HCT116 (cell line): ENCODE measurements at regions not wholly inside any gene's neighbourhood (a gene's known extent, or its start where the extent isn't known, plus 50 kb on each side); places are given as distances from the start of the nearest gene placed in this dataset.

Experiments used
- CBX3 ChIP-seq: IDR thresholded peaks from 2 replicates; pipeline ENCODE4 v1.6.1; 2012; ENCODE audit warnings: low read depth
- CEBPB ChIP-seq: IDR thresholded peaks from 2 replicates; pipeline ENCODE4 v1.6.1; 2012; ENCODE audit warnings: low read depth
- EZH2phosphoT487 ChIP-seq: fragments of 200-600 bp; IDR thresholded peaks from 2 replicates; pipeline ENCODE4 v1.6.1; 2018; ENCODE audit warnings: antibody characterized with exemption, borderline replicate concordance
- MAX ChIP-seq: IDR thresholded peaks from 2 replicates; pipeline ENCODE4 v1.6.1; 2012
- POLR2A ChIP-seq: IDR thresholded peaks from 2 replicates; pipeline ENCODE4 v1.7.0; 2011; ENCODE audit warnings: borderline replicate concordance; ENCODE audit not compliant: insufficient read depth, insufficient read length; ENCODE audit errors: extremely low read depth
- REST ChIP-seq: IDR thresholded peaks from 2 replicates; pipeline ENCODE4 v1.6.1; 2012; ENCODE audit warnings: low read depth
- SP1 ChIP-seq: IDR thresholded peaks from 2 replicates; pipeline ENCODE4 v1.6.1; 2012; ENCODE audit warnings: low read depth
- YY1 ChIP-seq: IDR thresholded peaks from 2 replicates; pipeline ENCODE4 v1.6.1; 2011; ENCODE audit warnings: low read length, low read depth, moderate library complexity, mild to moderate bottlenecking; ENCODE audit not compliant: insufficient replicate concordance; ENCODE audit errors: extremely low read depth
- ZFX ChIP-seq: fragments of 450-650 bp; IDR thresholded peaks from 2 replicates; pipeline ENCODE4 v1.6.1; 2017
- TF ChIP-seq, protein P1 (sequence below), 3 experiments: fragments of 200-600 bp in 1 of 3; sonication (generic) in 1 of 3; IDR thresholded peaks in 2 of 3; conservative IDR thresholded peaks in 1 of 3; 2 replicates each; pipeline ENCODE4 v1.5.1; 2012 to 2017; ENCODE audit warnings: low read depth in 2 of 3, low read length in 2 of 3, antibody characterized with exemption in 1 of 3, borderline replicate concordance in 1 of 3, control low read depth in 1 of 3, mild to moderate bottlenecking in 1 of 3, mixed read lengths in 1 of 3, mixed run types in 1 of 3, moderate library complexity in 1 of 3; ENCODE audit not compliant: insufficient read depth in 1 of 3

- TF ChIP-seq, protein P1, sequence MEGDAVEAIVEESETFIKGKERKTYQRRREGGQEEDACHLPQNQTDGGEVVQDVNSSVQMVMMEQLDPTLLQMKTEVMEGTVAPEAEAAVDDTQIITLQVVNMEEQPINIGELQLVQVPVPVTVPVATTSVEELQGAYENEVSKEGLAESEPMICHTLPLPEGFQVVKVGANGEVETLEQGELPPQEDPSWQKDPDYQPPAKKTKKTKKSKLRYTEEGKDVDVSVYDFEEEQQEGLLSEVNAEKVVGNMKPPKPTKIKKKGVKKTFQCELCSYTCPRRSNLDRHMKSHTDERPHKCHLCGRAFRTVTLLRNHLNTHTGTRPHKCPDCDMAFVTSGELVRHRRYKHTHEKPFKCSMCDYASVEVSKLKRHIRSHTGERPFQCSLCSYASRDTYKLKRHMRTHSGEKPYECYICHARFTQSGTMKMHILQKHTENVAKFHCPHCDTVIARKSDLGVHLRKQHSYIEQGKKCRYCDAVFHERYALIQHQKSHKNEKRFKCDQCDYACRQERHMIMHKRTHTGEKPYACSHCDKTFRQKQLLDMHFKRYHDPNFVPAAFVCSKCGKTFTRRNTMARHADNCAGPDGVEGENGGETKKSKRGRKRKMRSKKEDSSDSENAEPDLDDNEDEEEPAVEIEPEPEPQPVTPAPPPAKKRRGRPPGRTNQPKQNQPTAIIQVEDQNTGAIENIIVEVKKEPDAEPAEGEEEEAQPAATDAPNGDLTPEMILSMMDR (IDR thresholded peaks at IDR 0.05 in 2 of 3, conservative IDR thresholded peaks at IDR 0.05 in 1 of 3; ENCODE audit: borderline replicate concordance in 1 of 3, insufficient read depth in 1 of 3, low read depth in 2 of 3, low read length in 2 of 3) = no peak
- TF ChIP-seq MAX (no peak), CEBPB (no peak), SP1 (no peak), EZH2phosphoT487 (no peak), ZFX (no peak), CBX3 (no peak), YY1 (no peak), REST (no peak), POLR2A (no peak)
Observed at GRCh38 chr2:217289177-217289906, 429.5 kb upstream of the TNP1 start.
